H1 (cell line): ENCODE measurements at regions not wholly inside any gene's neighbourhood (a gene's known extent, or its start where the extent isn't known, plus 50 kb on each side); places are given as distances from the start of the nearest gene placed in this dataset.

Source experiments
- CTCF ChIA-PET: fragments of 300-600 bp; sonication (Branson Sonifier 250); formaldehyde crosslinking; loops from one replicate; lab custom pipeline; 2021; ENCODE audit not compliant: partially characterized antibody; lab: Charles Lee
- POLR2A ChIA-PET: fragments of 300-600 bp; sonication (Branson Sonifier 250); formaldehyde crosslinking; loops from one replicate; lab custom pipeline; 2021; ENCODE audit warnings: inconsistent platforms; ENCODE audit not compliant: partially characterized antibody; lab: Charles Lee
- DNase-seq, 2 experiments: peaks; one replicate each; pipeline versions ENCODE4 v3.0.0 to v3.0.0-alpha.2; 2010 to 2022; ENCODE audit warnings: low spot score in 2 of 2, low read depth in 1 of 2, mixed read lengths in 1 of 2
- FAIRE-seq: peaks from 2 replicates; lab custom pipeline; 2011; peaks lifted over from hg19 to GRCh38; lab: Jason Lieb, UNC
- H2AFZ ChIP-seq: 2 replicates; pipeline ENCODE4 v1.8.1; 2012; ENCODE audit warnings: low read length, inconsistent platforms
- H2AK5ac ChIP-seq: 2 replicates; pipeline ENCODE4 v1.6.1; 2013; ENCODE audit warnings: low read depth, low read length
- H2BK120ac ChIP-seq: replicated peaks from 2 replicates; pipeline ENCODE3; 2013; ENCODE audit warnings: low read depth, low read length, inconsistent platforms
- H2BK12ac ChIP-seq: 2 replicates; pipeline ENCODE4 v1.6.1; 2013; ENCODE audit warnings: low read depth, low read length
- H2BK15ac ChIP-seq: 2 replicates; pipeline ENCODE4 v1.6.1; 2013; ENCODE audit warnings: low read length
- H2BK20ac ChIP-seq: 2 replicates; pipeline ENCODE4 v1.6.1; 2013; ENCODE audit warnings: low read length
- H2BK5ac ChIP-seq: 2 replicates; pipeline ENCODE4 v1.6.1; 2013; ENCODE audit warnings: low read depth, low read length
- H3K14ac ChIP-seq: 2 replicates; pipeline ENCODE4 v1.6.1; 2013; ENCODE audit warnings: inconsistent platforms; ENCODE audit not compliant: insufficient read length
- H3K18ac ChIP-seq: 2 replicates; pipeline ENCODE4 v1.6.1; 2013; ENCODE audit warnings: low read length; ENCODE audit errors: extremely low read depth
- H3K23ac ChIP-seq: 2 replicates; pipeline ENCODE4 v1.6.1; 2013; ENCODE audit warnings: inconsistent platforms; ENCODE audit not compliant: insufficient read length
- H3K23me2 ChIP-seq: 2 replicates; pipeline ENCODE4 v1.6.1; 2013; ENCODE audit warnings: low read depth, low read length
- H3K27ac ChIP-seq: 2 replicates; pipeline ENCODE4 v1.6.1; 2011; ENCODE audit warnings: low read depth, low read length, inconsistent platforms
- H3K27me3 ChIP-seq, 4 experiments: replicated peaks in 1 of 4; 1 replicate in 1 of 4; 2 replicates in 3 of 4; pipeline versions ENCODE4 v1.6.1 to v1.8.1; 2011 to 2013; ENCODE audit warnings: low read length in 3 of 4, mild to moderate bottlenecking in 3 of 4, inconsistent platforms in 2 of 4, mixed read lengths in 2 of 4, moderate library complexity in 1 of 4; ENCODE audit not compliant: control insufficient read depth in 3 of 4, insufficient read depth in 3 of 4; ENCODE audit errors: extremely low read depth in 1 of 4
- H3K36me3 ChIP-seq, 4 experiments: 2 replicates each; pipeline versions ENCODE4 v1.6.1 to v1.8.1; 2011 to 2013; ENCODE audit warnings: mild to moderate bottlenecking in 4 of 4, low read length in 3 of 4, moderate library complexity in 2 of 4, control low read depth in 1 of 4, inconsistent platforms in 1 of 4; ENCODE audit not compliant: insufficient read depth in 4 of 4, control insufficient read depth in 2 of 4
- H3K4ac ChIP-seq: replicated peaks from 2 replicates; pipeline ENCODE3; 2013; ENCODE audit warnings: low read length, low read depth, mixed read lengths, inconsistent platforms; ENCODE audit not compliant: insufficient read length
- H3K4me1 ChIP-seq, 4 experiments: replicated peaks in 1 of 4; 1 replicate in 1 of 4; 2 replicates in 3 of 4; pipeline versions ENCODE4 v1.6.1 to v1.8.1; 2011 to 2013; ENCODE audit warnings: low read length in 3 of 4, inconsistent platforms in 2 of 4, mixed read lengths in 1 of 4; ENCODE audit not compliant: insufficient read depth in 4 of 4, control insufficient read depth in 3 of 4
- H3K4me2 ChIP-seq, 2 experiments: 2 replicates each; pipeline versions ENCODE4 v1.6.1 to v1.8.1; 2011 to 2013; ENCODE audit warnings: low read depth in 2 of 2, low read length in 2 of 2, control low read depth in 1 of 2, inconsistent platforms in 1 of 2, mild to moderate bottlenecking in 1 of 2; ENCODE audit not compliant: insufficient read depth in 1 of 2
- H3K4me3 ChIP-seq, 4 experiments: fragments of 200-600, 300-600 bp in 1 of 4; sonication (generic), shearing (Covaris generic), sonication (Bioruptor Twin) in 1 of 4; 2 replicates each; pipeline versions ENCODE4 v1.5.1 to v1.8.1; 2011 to 2016; ENCODE audit warnings: low read length in 4 of 4, low read depth in 3 of 4, control low read depth in 2 of 4, inconsistent platforms in 2 of 4, mild to moderate bottlenecking in 2 of 4, mixed read lengths in 1 of 4, moderate library complexity in 1 of 4; ENCODE audit not compliant: insufficient read depth in 2 of 4; ENCODE audit errors: extremely low read depth in 1 of 4
- H3K56ac ChIP-seq: replicated peaks from 2 replicates; pipeline ENCODE3; 2013; ENCODE audit warnings: low read depth, mild to moderate bottlenecking, mixed read lengths, low read length, inconsistent platforms; ENCODE audit not compliant: insufficient read length
- H3K79me1 ChIP-seq: 2 replicates; pipeline ENCODE4 v1.6.1; 2013; ENCODE audit warnings: low read depth, low read length, control low read depth
- H3K79me2 ChIP-seq, 2 experiments: 2 replicates each; pipeline versions ENCODE4 v1.6.1 to v1.8.1; 2012 to 2013; ENCODE audit warnings: low read length in 2 of 2, mild to moderate bottlenecking in 2 of 2, inconsistent platforms in 1 of 2; ENCODE audit not compliant: insufficient read depth in 2 of 2, control insufficient read depth in 1 of 2
- H3K9ac ChIP-seq, 4 experiments: replicated peaks in 1 of 4; 1 replicate in 1 of 4; 2 replicates in 3 of 4; pipeline versions ENCODE4 v1.6.1 to v1.8.1; 2011 to 2013; ENCODE audit warnings: low read depth in 3 of 4, low read length in 3 of 4, control low read depth in 2 of 4, mild to moderate bottlenecking in 2 of 4, moderate library complexity in 2 of 4, inconsistent platforms in 1 of 4; ENCODE audit errors: extremely low read depth in 1 of 4
- H3K9me3 ChIP-seq, 2 experiments: 2 replicates each; pipeline versions ENCODE4 v1.6.1 to v1.8.1; 2012 to 2013; ENCODE audit warnings: mild to moderate bottlenecking in 2 of 2, moderate library complexity in 2 of 2, control low read depth in 1 of 2, inconsistent platforms in 1 of 2, low read depth in 1 of 2, low read length in 1 of 2, mixed read lengths in 1 of 2; ENCODE audit not compliant: insufficient read depth in 2 of 2
- H4K20me1 ChIP-seq, 2 experiments: replicated peaks in 1 of 2; 2 replicates each; pipeline versions ENCODE3 to v1.8.1; 2011 to 2013; ENCODE audit warnings: inconsistent platforms in 2 of 2, low read length in 2 of 2, mild to moderate bottlenecking in 1 of 2; ENCODE audit not compliant: insufficient read depth in 2 of 2, control insufficient read depth in 1 of 2
- H4K5ac ChIP-seq: 2 replicates; pipeline ENCODE4 v1.6.1; 2013; ENCODE audit warnings: low read length, low read depth, mixed read lengths, inconsistent platforms; ENCODE audit not compliant: insufficient read length
- H4K8ac ChIP-seq: 2 replicates; pipeline ENCODE4 v1.8.0; 2013; ENCODE audit warnings: mild to moderate bottlenecking, moderate library complexity, low read length, inconsistent platforms; ENCODE audit not compliant: insufficient read depth; ENCODE audit errors: extremely low read depth
- H4K91ac ChIP-seq: replicated peaks from 2 replicates; pipeline ENCODE3; 2013; ENCODE audit warnings: low read length, mixed read lengths, inconsistent platforms; ENCODE audit not compliant: insufficient read length
- BACH1 ChIP-seq: IDR thresholded peaks from 2 replicates; pipeline ENCODE4 v1.6.1; 2012; ENCODE audit warnings: low read length, improper control_type of control experiment
- CBX5 ChIP-seq: fragments of 300-800, 300-1000 bp; sonication (generic); IDR thresholded peaks from 2 replicates; pipeline ENCODE4 v1.7.1; 2016; ENCODE audit warnings: antibody characterized with exemption, low read length, low read depth
- CREB1 ChIP-seq: IDR thresholded peaks from 2 replicates; pipeline ENCODE4 v1.6.1; 2012; ENCODE audit warnings: inconsistent platforms
- EGR1 ChIP-seq: IDR thresholded peaks from 2 replicates; pipeline ENCODE4 v1.6.1; 2011; ENCODE audit warnings: low read depth, low read length, borderline replicate concordance
- EP300 ChIP-seq, 2 experiments: IDR thresholded peaks; 1 replicate in 1 of 2; 2 replicates in 1 of 2; pipeline ENCODE4 v1.6.1; 2011 to 2012; ENCODE audit warnings: low read depth in 2 of 2, low read length in 2 of 2, mild to moderate bottlenecking in 2 of 2, borderline replicate concordance in 1 of 2, inconsistent platforms in 1 of 2, moderate library complexity in 1 of 2
- EZH2 ChIP-seq: fragments of 200-600 bp; sonication (generic); IDR thresholded peaks from 2 replicates; pipeline ENCODE4 v1.7.1; 2012; ENCODE audit warnings: low read depth, mild to moderate bottlenecking, moderate library complexity, low read length, inconsistent platforms; ENCODE audit not compliant: severe bottlenecking
- GABPA ChIP-seq: IDR thresholded peaks from 2 replicates; pipeline ENCODE4 v1.6.1; 2011; ENCODE audit warnings: mild to moderate bottlenecking, low read length, moderate library complexity, borderline replicate concordance; ENCODE audit not compliant: insufficient read depth
- GTF2F1 ChIP-seq: IDR thresholded peaks from 2 replicates; pipeline ENCODE4 v1.6.1; 2012; ENCODE audit warnings: low read depth, low read length, improper control_type of control experiment, borderline replicate concordance
- JUN ChIP-seq: IDR thresholded peaks from 2 replicates; pipeline ENCODE4 v1.6.1; 2011; ENCODE audit warnings: low read depth, mild to moderate bottlenecking, improper control_type of control experiment, low read length
- POU5F1 ChIP-seq: IDR thresholded peaks from 2 replicates; pipeline ENCODE4 v1.6.1; 2011; ENCODE audit warnings: low read depth, mild to moderate bottlenecking, low read length, moderate library complexity
- RBBP5 ChIP-seq: IDR thresholded peaks from 2 replicates; pipeline ENCODE4 v1.7.1; 2012; ENCODE audit warnings: low read depth, mild to moderate bottlenecking, inconsistent platforms, low read length, moderate library complexity, borderline replicate concordance
- SAP30 ChIP-seq: fragments of 300-600 bp; sonication (generic); IDR thresholded peaks from 2 replicates; pipeline ENCODE4 v1.7.1; 2012; ENCODE audit warnings: low read length, moderate library complexity, mild to moderate bottlenecking, inconsistent platforms; ENCODE audit not compliant: insufficient read depth, insufficient replicate concordance
- SIRT6 ChIP-seq: IDR thresholded peaks from one replicate; pipeline ENCODE4 v1.7.1; 2012; ENCODE audit warnings: low read length, inconsistent platforms
- SP1 ChIP-seq: IDR thresholded peaks from 2 replicates; pipeline ENCODE4 v1.6.1; 2011; ENCODE audit warnings: low read depth, low read length
- TAF1 ChIP-seq: IDR thresholded peaks from 2 replicates; pipeline ENCODE4 v1.6.1; 2011; ENCODE audit warnings: mild to moderate bottlenecking, low read depth, low read length
- TCF12 ChIP-seq: IDR thresholded peaks from 2 replicates; pipeline ENCODE4 v1.6.1; 2011; ENCODE audit warnings: low read depth, mild to moderate bottlenecking, low read length
- WGBS, 2 experiments: shearing (Covaris generic) in 1 of 2; methylation state at CpG; one replicate each; pipeline versions ENCODE4 v1.1.6 to v1.1.7; 2013 to 2015; ENCODE audit warnings: low lambda C conversion rate in 2 of 2, mixed read lengths in 2 of 2, inconsistent platforms in 1 of 2, low coverage in 1 of 2, missing lambda C conversion rate in 1 of 2; ENCODE audit not compliant: insufficient replicate concordance in 2 of 2, insufficient coverage in 1 of 2, insufficient read length in 1 of 2; ENCODE audit errors: extremely low coverage in 1 of 2, missing lambda C conversion rate in 1 of 2; 5-methylcytosine and 5-hydroxymethylcytosine counted together

DNA sequence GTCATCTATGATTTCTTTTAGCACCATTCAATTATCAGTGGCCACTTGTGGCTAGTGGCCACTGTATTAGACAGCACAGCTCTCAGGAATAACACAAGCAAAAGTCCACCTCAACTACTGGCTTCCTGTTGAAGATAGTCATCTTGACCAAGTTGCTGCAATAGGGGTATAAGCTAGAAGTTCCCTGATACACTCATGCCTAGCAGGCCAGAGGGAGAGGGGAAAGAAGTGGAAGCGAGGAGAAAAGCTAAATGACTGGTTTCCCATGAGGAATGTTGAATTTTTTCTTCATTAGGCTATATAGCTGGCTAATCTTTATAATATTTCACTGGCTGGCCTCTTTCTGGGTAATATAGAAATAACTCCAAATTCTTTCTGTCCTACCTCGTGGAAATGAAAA, 327.5 kb upstream of the MEOX2 start:
- CTCF ChIA-PET: interaction anchor here (0.9 kb wide), 1 partner anchor 406 kb away, joined by 3 read pairs; no protein-coding TSS in a partner anchor
- Histone ChIP-seq H3K9me3 (no peaks in the 10 kb centered on the region), H2BK15ac (no peak overlapping the region), H2BK5ac (no peak overlapping the region), H3K79me2 (no peaks in the 10 kb centered on the region), H3K4me1 (no peaks in the 10 kb centered on the region), H3K27me3 (no peaks in the 10 kb centered on the region), H3K79me1 (no peaks in the 10 kb centered on the region), H3K27ac (no peak overlapping the region), H3K4ac (no peak overlapping the region), H3K36me3 (no peaks in the 10 kb centered on the region), H4K20me1 (no peaks in the 10 kb centered on the region), H4K8ac (no peak overlapping the region), H3K18ac (no peak overlapping the region), H3K23ac (no peak overlapping the region), H2BK12ac (no peak overlapping the region), H2AFZ (no peak overlapping the region), H3K14ac (no peak overlapping the region), H4K91ac (no peak overlapping the region), H2AK5ac (no peak overlapping the region), H2BK120ac (no peak overlapping the region), H3K9ac (no peak overlapping the region), H3K23me2 (no peaks in the 10 kb centered on the region), H3K4me3 (no peak overlapping the region), H4K5ac (no peak overlapping the region), H2BK20ac (no peak overlapping the region), H3K4me2 (no peak overlapping the region), H3K56ac (no peak overlapping the region)
- WGBS, 2 experiments: 72% methylated on average over 2 of the region's 2 CpGs; no CpG with 5 or more reads in 1 of the 2 experiments
- no peak for DNase-seq
- FAIRE-seq: no peak
- POLR2A ChIA-PET: no interaction called here
- TF ChIP-seq SIRT6 (no peak), SAP30 (no peak), CREB1 (no peak), BACH1 (no peak), TCF12 (no peak), GABPA (no peak), EGR1 (no peak), RBBP5 (no peak), EP300 (IDR thresholded peaks at IDR 0.05; ENCODE audit: borderline replicate concordance in 1 of 2, low read depth in 2 of 2, low read length in 2 of 2) (no peak), POU5F1 (no peak), GTF2F1 (no peak), TAF1 (no peak), EZH2 (no peak), SP1 (no peak), CBX5 (no peak), JUN (no peak)
